Thoracic aorta (tissue), 2 donors: ENCODE measurements at regions not wholly inside any gene's neighbourhood (a gene's known extent, or its start where the extent isn't known, plus 50 kb on each side); places are given as distances from the start of the nearest gene placed in this dataset.
"Not testable (repeated sequence)": the region's sequence is repeated elsewhere in the genome, so short reads cannot be mapped to it uniquely, and the experiment has no call there.

Source experiments
- ATAC-seq: fragments of 150-250 bp; one replicate; pipeline ENCODE4 v1.8.0; 2017; ENCODE audit warnings: low read depth; ENCODE audit not compliant: insufficient number of reproducible peaks, low FRiP score
- DNase-seq: peaks from one replicate; pipeline ENCODE4 v3.0.0-alpha.2; 2020; ENCODE audit warnings: low spot score
- H3K27ac ChIP-seq, 2 donors: fragments of 200-600 bp; sonication (generic); 1 replicate in 1 of 2; 2 replicates in 1 of 2; pipeline ENCODE4 v1.5.1; 2016; ENCODE audit warnings: mild to moderate bottlenecking in 2 of 2, moderate library complexity in 2 of 2
- H3K27me3 ChIP-seq: fragments of 200-600 bp; sonication (generic); replicated peaks from 2 replicates; pipeline ENCODE4 v1.6.0; 2016; ENCODE audit warnings: mild to moderate bottlenecking; ENCODE audit not compliant: insufficient read depth
- H3K36me3 ChIP-seq: fragments of 200-600 bp; sonication (generic); one replicate; pipeline ENCODE4 v1.5.1; 2016
- H3K4me1 ChIP-seq, 2 donors: fragments of 200-600 bp; sonication (generic); 1 replicate in 1 of 2; 2 replicates in 1 of 2; pipeline versions ENCODE4 v1.5.1 to v1.6.0; 2016; ENCODE audit warnings: low read depth in 2 of 2, mild to moderate bottlenecking in 1 of 2; ENCODE audit not compliant: control insufficient read depth in 1 of 2
- H3K4me3 ChIP-seq: fragments of 200-600 bp; sonication (generic); 2 replicates; pipeline ENCODE4 v1.5.1; 2016; ENCODE audit warnings: mild to moderate bottlenecking
- H3K9me3 ChIP-seq: fragments of 200-600 bp; sonication (generic); 2 replicates; pipeline ENCODE4 v1.5.1; 2016
- TF ChIP-seq, protein P1 (sequence below): fragments of 200-600 bp; sonication (generic); IDR thresholded peaks from one replicate; pipeline ENCODE4 v1.5.1; 2019; ENCODE audit warnings: antibody characterized with exemption

DNA sequence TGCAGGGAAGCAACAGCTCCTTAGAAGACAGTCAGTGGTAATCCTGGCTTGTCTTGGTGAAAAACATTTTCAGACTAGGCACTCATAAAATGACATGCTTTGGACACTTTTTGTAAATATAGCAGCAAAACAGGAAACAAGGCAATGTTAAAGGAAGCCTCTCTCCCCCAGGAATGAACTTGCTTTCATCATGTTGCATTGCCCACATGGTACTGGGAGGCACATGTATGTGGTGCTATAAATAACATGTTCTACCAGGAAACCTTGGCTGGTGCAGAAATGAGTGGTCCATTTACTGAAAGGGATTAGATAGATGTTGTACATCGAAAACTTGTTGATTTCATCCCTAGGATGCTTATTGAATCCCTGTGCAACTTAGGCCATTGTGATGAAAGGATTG lies 121.4 kb upstream of the RREB1 start:
- DNase-seq: no peak
- Histone ChIP-seq H3K27ac (no peak overlapping the region), H3K27me3 (no peaks in the 10 kb centered on the region), H3K4me3 (no peak overlapping the region), H3K36me3 (no peaks in the 10 kb centered on the region), H3K4me1 (no peaks in the 10 kb centered on the region), H3K9me3 (no peaks in the 10 kb centered on the region)
- TF ChIP-seq, protein P1, sequence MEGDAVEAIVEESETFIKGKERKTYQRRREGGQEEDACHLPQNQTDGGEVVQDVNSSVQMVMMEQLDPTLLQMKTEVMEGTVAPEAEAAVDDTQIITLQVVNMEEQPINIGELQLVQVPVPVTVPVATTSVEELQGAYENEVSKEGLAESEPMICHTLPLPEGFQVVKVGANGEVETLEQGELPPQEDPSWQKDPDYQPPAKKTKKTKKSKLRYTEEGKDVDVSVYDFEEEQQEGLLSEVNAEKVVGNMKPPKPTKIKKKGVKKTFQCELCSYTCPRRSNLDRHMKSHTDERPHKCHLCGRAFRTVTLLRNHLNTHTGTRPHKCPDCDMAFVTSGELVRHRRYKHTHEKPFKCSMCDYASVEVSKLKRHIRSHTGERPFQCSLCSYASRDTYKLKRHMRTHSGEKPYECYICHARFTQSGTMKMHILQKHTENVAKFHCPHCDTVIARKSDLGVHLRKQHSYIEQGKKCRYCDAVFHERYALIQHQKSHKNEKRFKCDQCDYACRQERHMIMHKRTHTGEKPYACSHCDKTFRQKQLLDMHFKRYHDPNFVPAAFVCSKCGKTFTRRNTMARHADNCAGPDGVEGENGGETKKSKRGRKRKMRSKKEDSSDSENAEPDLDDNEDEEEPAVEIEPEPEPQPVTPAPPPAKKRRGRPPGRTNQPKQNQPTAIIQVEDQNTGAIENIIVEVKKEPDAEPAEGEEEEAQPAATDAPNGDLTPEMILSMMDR: no peak
- no peak for ATAC-seq

DNA sequence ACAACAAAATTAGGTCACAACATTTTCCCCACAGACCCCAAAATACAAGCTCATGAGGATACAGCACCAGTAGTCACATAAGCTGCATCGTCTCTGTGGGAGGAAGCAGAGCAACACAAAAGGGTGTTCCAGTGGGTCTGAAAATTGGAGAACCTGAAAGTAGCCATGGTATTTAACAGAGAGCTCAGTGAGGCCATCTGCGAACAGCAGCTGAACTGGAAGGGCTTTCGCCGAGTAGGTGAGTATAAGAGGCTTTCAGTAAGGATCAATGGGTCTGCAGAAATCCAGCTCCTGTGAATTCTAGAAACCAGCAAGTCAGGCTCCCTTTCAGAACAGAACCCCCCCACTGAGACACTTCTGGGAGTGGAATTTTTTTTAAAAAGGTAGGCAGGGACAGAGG lies 120.0 kb upstream of the RREB1 start:
- Histone ChIP-seq H3K27me3 (no peaks in the 10 kb centered on the region), H3K36me3 (no peaks in the 10 kb centered on the region), H3K4me1 (no peaks in the 10 kb centered on the region), H3K27ac (no peak overlapping the region), H3K4me3 (no peak overlapping the region), H3K9me3 (no peaks in the 10 kb centered on the region)
- ATAC-seq (no peak), DNase-seq (no peak)
- TF ChIP-seq, protein P1: no peak

DNA sequence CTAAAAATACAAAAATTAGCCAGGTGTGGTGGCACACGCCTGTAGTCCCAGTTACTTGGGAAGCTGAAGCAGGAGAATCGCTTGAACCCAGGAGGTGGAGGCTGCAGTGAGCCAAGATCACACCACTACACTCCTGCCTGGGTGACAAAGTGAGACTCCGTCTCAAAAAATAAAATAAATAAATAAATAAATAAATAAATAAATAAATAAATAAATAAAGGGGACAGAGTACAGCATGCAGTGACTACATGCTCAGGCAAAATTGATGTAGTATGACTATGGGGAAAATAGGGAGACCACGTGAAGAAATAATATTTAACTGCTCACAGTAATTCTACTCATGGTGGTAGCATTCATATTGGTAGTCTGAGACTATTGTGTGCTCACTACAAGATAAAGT lies 117.7 kb upstream of the RREB1 start:
- not testable (repeated sequence) for H3K4me1 ChIP-seq, H3K27ac ChIP-seq, DNase-seq, H3K4me3 ChIP-seq, H3K36me3 ChIP-seq, ATAC-seq, H3K27me3 ChIP-seq, H3K9me3 ChIP-seq

DNA sequence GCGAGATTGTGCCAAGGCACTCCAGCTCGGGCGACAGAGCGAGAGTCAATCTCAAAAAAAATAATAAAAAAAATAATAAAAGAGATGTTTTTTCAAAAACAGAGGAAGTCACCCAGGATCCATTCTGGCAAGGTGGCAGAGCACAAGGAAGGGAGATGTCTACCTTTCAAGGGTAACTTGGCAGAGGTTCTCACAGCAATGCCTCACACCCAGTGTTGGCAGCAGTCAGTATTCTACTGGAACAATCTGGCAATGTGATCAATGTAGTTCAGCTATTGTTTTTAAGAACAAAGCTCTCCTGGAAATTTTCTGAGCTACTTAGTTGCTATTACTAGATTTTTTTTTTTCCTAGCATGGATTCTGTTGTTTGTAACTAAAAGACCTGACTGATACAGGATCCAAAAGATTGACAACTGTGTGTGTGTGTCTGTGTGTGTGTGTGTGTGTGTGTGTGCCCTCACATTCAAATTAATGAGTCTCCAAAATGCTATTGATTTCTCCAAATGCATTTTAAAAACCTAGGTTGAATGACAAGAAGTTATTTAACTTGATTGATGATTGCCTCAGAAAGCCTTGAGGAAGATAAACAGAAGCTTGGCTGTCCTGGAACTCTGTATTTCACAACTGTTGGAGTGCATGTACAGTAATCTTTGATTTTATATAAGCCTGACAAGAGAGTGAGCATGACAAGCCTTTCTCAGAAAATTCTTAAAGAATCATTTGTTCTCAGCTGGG lies 114.1 kb upstream of the RREB1 start:
- H3K36me3 ChIP-seq: no peaks in the 10 kb centered on the region
- H3K4me3 ChIP-seq: no peak overlapping the region
- ATAC-seq (no peak), DNase-seq (no peak)
- H3K27me3 ChIP-seq: no peaks in the 10 kb centered on the region
- no peaks in the 10 kb centered on the region for H3K9me3 ChIP-seq
- H3K27ac ChIP-seq: no peak overlapping the region
- H3K4me1 ChIP-seq: no peaks in the 10 kb centered on the region
- TF ChIP-seq, protein P1: no peak

DNA sequence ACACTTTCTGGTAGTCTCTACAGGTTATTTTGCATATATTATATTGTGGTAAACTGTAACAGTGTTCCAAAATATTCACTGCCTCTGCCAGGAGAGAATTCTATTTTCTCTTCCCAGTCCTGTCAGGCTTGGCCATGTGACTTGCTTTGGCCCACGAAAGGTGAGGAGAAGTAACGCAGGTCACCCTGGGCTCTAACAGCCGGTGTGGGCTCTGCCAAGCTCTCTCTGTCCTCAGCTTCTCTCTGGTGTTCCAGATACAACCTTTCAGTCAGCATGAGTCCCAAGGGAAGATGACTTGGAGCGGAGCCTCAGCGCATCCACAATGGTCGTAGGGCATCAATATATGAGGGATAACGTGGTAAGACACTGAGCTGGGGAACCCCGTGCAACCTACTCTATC lies 113.0 kb upstream of the RREB1 start:
- TF ChIP-seq, protein P1: no peak
- Histone ChIP-seq H3K27me3 (no peaks in the 10 kb centered on the region), H3K4me3 (no peak overlapping the region)

DNA sequence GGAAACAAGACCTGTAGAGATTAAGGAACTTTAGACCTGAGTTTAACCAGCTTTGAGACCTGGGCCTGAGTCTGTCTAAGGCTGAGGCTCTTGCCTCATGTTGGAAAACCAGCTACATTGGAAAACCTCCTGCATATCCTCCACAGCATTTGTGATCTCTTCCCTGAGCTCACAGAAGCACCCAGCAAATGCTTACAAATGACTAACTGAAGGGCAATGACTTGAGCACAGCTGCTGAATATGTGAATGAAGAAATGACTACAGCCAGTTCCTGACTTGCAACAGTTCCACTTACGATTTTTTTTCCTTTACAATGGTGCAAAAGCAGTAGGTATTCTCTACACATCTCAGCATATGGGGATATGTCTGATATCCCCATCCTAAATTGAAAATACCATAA lies 112.4 kb upstream of the RREB1 start:
- DNase-seq (no peak), ATAC-seq (no peak)
- no peaks in the 10 kb centered on the region for H3K9me3 ChIP-seq
- TF ChIP-seq, protein P1: no peak
- H3K4me3 ChIP-seq: no peak overlapping the region
- H3K36me3 ChIP-seq: no peaks in the 10 kb centered on the region
- no peak overlapping the region for H3K27ac ChIP-seq
- no peaks in the 10 kb centered on the region for H3K27me3 ChIP-seq
- H3K4me1 ChIP-seq: no peaks in the 10 kb centered on the region

More for the DNA sequence above, 113.0 kb upstream of the RREB1 start:
- ATAC-seq (no peak), DNase-seq (no peak)
- no peaks in the 10 kb centered on the region for H3K36me3 ChIP-seq
- H3K4me1 ChIP-seq: no peaks in the 10 kb centered on the region
- H3K9me3 ChIP-seq: no peaks in the 10 kb centered on the region
- H3K27ac ChIP-seq: no peak overlapping the region
